Endodermal cell (in vitro differentiated cells): ENCODE measurements at regions not wholly inside any gene's neighbourhood (a gene's known extent, or its start where the extent isn't known, plus 50 kb on each side); places are given as distances from the start of the nearest gene placed in this dataset.

Source experiments
- DNase-seq: peaks from one replicate; pipeline ENCODE4 v3.0.0-alpha.2; 2017
- H3K27ac ChIP-seq: 2 replicates; pipeline ENCODE4 v1.5.1; 2013; ENCODE audit warnings: mild to moderate bottlenecking, low read depth, low read length, moderate library complexity
- H3K27me3 ChIP-seq: 2 replicates; pipeline ENCODE4 v1.6.1; 2013; ENCODE audit warnings: mild to moderate bottlenecking, low read length, moderate library complexity; ENCODE audit not compliant: insufficient read depth, control insufficient read depth, poor library complexity, severe bottlenecking
- H3K36me3 ChIP-seq: 2 replicates; pipeline ENCODE4 v1.7.0; 2013; ENCODE audit warnings: mild to moderate bottlenecking, low read length, moderate library complexity; ENCODE audit not compliant: control insufficient read depth, insufficient read depth
- H3K4me1 ChIP-seq: one replicate; pipeline ENCODE4 v1.7.0; 2013; ENCODE audit warnings: low read length; ENCODE audit not compliant: control insufficient read depth, insufficient read depth
- H3K4me3 ChIP-seq: 2 replicates; pipeline ENCODE4 v1.5.1; 2013; ENCODE audit warnings: mild to moderate bottlenecking, low read length, moderate library complexity
- H3K9ac ChIP-seq: 2 replicates; pipeline ENCODE4 v1.6.1; 2013; ENCODE audit warnings: mild to moderate bottlenecking, low read length, moderate library complexity; ENCODE audit not compliant: poor library complexity, severe bottlenecking; ENCODE audit errors: extremely low read depth
- H3K9me3 ChIP-seq: 2 replicates; pipeline ENCODE4 v1.6.1; 2013; ENCODE audit warnings: mild to moderate bottlenecking, low read length, moderate library complexity; ENCODE audit not compliant: control insufficient read depth
- H3K27ac Mint-ChIP-seq: 2 replicates; pipeline ENCODE4 v1.8.0; 2020; ENCODE audit warnings: mixed read lengths
- H3K27me3 Mint-ChIP-seq: 2 replicates; pipeline ENCODE4 v1.8.0; 2021; ENCODE audit warnings: mild to moderate bottlenecking, mixed read lengths; ENCODE audit not compliant: insufficient read depth
- H3K36me3 Mint-ChIP-seq: 2 replicates; pipeline ENCODE4 v1.8.0; 2020; ENCODE audit warnings: low read depth, mixed read lengths
- H3K4me1 Mint-ChIP-seq: 2 replicates; pipeline ENCODE4 v1.8.0; 2020; ENCODE audit warnings: mixed read lengths
- H3K4me3 Mint-ChIP-seq: 2 replicates; pipeline ENCODE4 v1.8.0; 2020; ENCODE audit warnings: mild to moderate bottlenecking, moderate library complexity, mixed read lengths
- H3K9me3 Mint-ChIP-seq: 2 replicates; pipeline ENCODE4 v1.8.0; 2020; ENCODE audit warnings: mild to moderate bottlenecking, mixed read lengths
- CTCF ChIP-seq: fragments of 200-600 bp; sonication (generic); conservative IDR thresholded peaks from 2 replicates; pipeline ENCODE4 v1.5.0; 2021; ENCODE audit warnings: antibody characterized with exemption, mild to moderate bottlenecking
- WGBS, 2 experiments: methylation state at CpG; one replicate each; pipeline versions ENCODE4 v1.1.5 to v1.1.7; 2013; ENCODE audit warnings: missing lambda C conversion rate in 2 of 2, mixed read lengths in 1 of 2; ENCODE audit not compliant: insufficient coverage in 1 of 2, insufficient read length in 1 of 2; 5-methylcytosine and 5-hydroxymethylcytosine counted together

GRCh38 chr1:4571263-4571662 lies 83.1 kb upstream of the AJAP1 start:
- Mint-ChIP-seq H3K4me3 (no peak overlapping the region), H3K36me3 (no peaks in the 10 kb centered on the region), H3K9me3 (peaks cover under 1% of the 10 kb centered on the region), H3K4me1 (no peaks in the 10 kb centered on the region), H3K27ac (no peak overlapping the region), H3K27me3 (no peaks in the 10 kb centered on the region)
- TF ChIP-seq CTCF: no peak
- DNase-seq: no peak
- Histone ChIP-seq H3K27ac (no peak overlapping the region), H3K27me3 (no peaks in the 10 kb centered on the region), H3K9ac (no peak overlapping the region), H3K9me3 (no peaks in the 10 kb centered on the region), H3K4me1 (no peaks in the 10 kb centered on the region), H3K4me3 (no peak overlapping the region), H3K36me3 (no peaks in the 10 kb centered on the region)
- 92 to 96% methylated on average over 4 to 6 of the region's 6 CpGs for WGBS, 2 experiments

GRCh38 chr1:4573526-4573925 lies 80.9 kb upstream of the AJAP1 start:
- H3K9me3 ChIP-seq: no peaks in the 10 kb centered on the region
- H3K27ac Mint-ChIP-seq: no peak overlapping the region
- no peaks in the 10 kb centered on the region for H3K36me3 ChIP-seq
- no peaks in the 10 kb centered on the region for H3K27me3 ChIP-seq
- TF ChIP-seq CTCF: no peak
- H3K4me3 ChIP-seq: no peak overlapping the region
- peaks cover 6% of the 10 kb centered on the region for H3K9me3 Mint-ChIP-seq
- H3K9ac ChIP-seq: no peak overlapping the region
- no peak for DNase-seq
- H3K4me1 ChIP-seq: no peaks in the 10 kb centered on the region
- WGBS, 2 experiments: 22 to 74% methylated on average over 1 to 3 of the region's 3 CpGs
- H3K4me1 Mint-ChIP-seq: no peaks in the 10 kb centered on the region
- H3K27ac ChIP-seq: no peak overlapping the region
- peaks cover 2% of the 10 kb centered on the region for H3K27me3 Mint-ChIP-seq
- no peaks in the 10 kb centered on the region for H3K36me3 Mint-ChIP-seq
- no peak overlapping the region for H3K4me3 Mint-ChIP-seq

- no peaks in the 10 kb centered on the region for H3K9me3 ChIP-seq
- DNase-seq: no peak
- no peak for TF ChIP-seq CTCF
- no peak overlapping the region for H3K4me3 Mint-ChIP-seq
- H3K27me3 ChIP-seq: no peaks in the 10 kb centered on the region
- no peak overlapping the region for H3K4me3 ChIP-seq
- no peak overlapping the region for H3K9ac ChIP-seq
- no peaks in the 10 kb centered on the region for H3K4me1 Mint-ChIP-seq
- 32 to 67% methylated on average over 3 to 5 of the region's 5 CpGs for WGBS, 2 experiments
- H3K4me1 ChIP-seq: no peaks in the 10 kb centered on the region
- H3K27ac Mint-ChIP-seq: no peak overlapping the region
- H3K27ac ChIP-seq: no peak overlapping the region
- H3K36me3 ChIP-seq: no peaks in the 10 kb centered on the region
- H3K36me3 Mint-ChIP-seq: no peaks in the 10 kb centered on the region
- peaks cover 4% of the 10 kb centered on the region for H3K9me3 Mint-ChIP-seq
- H3K27me3 Mint-ChIP-seq: peaks cover 25% of the 10 kb centered on the region
Observed at GRCh38 chr1:4581807-4582206, 72.6 kb upstream of the AJAP1 start.
